GM13976 (cell line): ENCODE measurements at regions not wholly inside any gene's neighbourhood (a gene's known extent, or its start where the extent isn't known, plus 50 kb on each side); places are given as distances from the start of the nearest gene placed in this dataset.
"Not testable (repeated sequence)": the region's sequence is repeated elsewhere in the genome, so short reads cannot be mapped to it uniquely, and the experiment has no call there.

ENCODE experiments used
- DNase-seq: peaks from one replicate; pipeline ENCODE4 v3.0.0; 2012; ENCODE audit warnings: low spot score
- CTCF ChIP-seq: IDR thresholded peaks from 2 replicates; pipeline ENCODE4 v1.5.1; 2012; ENCODE audit warnings: borderline replicate concordance, mild to moderate bottlenecking; ENCODE audit not compliant: insufficient read depth; ENCODE audit errors: extremely low read depth, missing control alignments, control extremely low read depth
- in situ Hi-C: fragments of 300-500 bp; cut with MboI; formaldehyde crosslinking; loops from one replicate; pipeline ENCODE4 v1.12.0; 2022; ENCODE audit warnings: low sequenced_read_pairs, mixed read lengths, inconsistent platforms; ENCODE audit not compliant: unreplicated experiment

DNA sequence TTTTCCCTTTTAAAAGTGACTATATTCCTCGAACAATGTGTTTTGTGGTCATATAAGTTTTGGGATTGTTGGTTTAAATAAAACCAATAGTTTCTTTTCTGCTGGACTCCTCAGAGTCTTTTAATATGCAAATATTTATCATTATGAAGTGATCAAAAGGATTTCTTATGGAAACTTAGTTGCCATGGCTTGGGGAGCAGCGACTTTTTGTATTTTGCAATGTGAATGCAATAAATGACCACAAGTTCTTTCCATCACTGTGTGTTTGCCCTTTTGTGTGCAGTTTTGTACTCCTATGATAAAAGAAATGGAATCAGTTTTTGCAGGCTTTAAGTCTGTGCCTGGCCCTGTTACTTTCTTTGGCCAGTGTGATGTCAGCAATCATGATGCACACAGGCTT is 68.5 kb upstream of the NUDT6 start:
- in situ Hi-C loops: no loop called here
- no peak for DNase-seq
- TF ChIP-seq CTCF: no peak

DNA sequence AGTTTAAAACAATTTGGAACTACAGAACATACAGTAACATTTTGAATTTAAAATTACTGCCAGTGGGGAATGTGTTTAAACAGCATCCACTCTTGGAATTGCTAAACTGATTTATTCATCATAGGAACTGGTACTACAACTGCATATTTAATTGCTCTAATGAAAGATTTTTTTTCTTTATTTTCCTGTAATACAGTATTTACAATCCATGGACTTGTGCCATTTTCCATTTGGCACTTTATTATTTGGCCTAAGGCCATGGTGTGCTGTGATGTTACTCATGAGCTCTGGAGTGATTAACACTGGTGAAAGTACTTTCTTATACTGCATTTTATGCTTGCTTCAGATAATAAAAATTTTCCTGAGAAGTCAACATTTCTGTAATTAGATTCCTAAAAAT is 69.7 kb upstream of the NUDT6 start:
- in situ Hi-C loops: no loop called here
- no peak for DNase-seq
- TF ChIP-seq CTCF: no peak

- in situ Hi-C loops: no loop called here
- TF ChIP-seq CTCF: no peak
- DNase-seq: no peak
These were observed 70.2 kb upstream of the NUDT6 start for GRCh38 chr4:122992641-122993040.

GRCh38 chr4:122996350-122996749 is 74.0 kb upstream of the NUDT6 start:
- in situ Hi-C loops: no loop called here
- DNase-seq: no peak
- TF ChIP-seq CTCF: no peak

DNA sequence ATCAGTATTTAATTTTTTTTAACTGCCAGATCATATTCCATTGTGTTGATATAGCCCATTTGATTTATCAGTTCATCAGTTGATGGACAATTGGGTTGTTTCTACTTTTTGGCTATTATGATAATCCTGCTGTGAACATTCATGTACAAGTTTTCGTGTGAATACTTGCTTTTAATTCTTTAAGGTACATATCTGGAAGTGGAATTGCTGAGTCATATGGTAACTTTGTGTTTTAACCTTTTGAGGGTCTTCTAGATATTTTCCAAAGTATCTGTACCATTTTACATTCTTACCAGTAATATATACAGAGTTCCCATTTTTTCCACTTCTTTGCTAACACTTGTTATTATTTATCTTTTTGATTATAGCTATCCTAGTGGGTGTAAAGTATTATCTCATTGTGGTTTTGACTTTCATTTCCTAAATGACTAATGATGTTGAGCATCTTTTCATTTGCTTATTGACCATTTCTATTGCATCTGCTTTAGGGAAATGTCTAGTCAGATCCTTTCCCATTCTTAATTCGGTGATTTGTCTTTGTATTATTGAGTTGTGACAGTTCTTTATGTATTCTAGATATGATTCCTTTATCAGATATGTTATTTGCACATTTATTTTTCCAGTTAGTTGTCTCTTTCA is 75.2 kb upstream of the NUDT6 start:
- no peak for DNase-seq
- in situ Hi-C loops: no loop called here
- TF ChIP-seq CTCF: no peak

GRCh38 chr4:123004079-123004478 is 81.7 kb upstream of the NUDT6 start:
- DNase-seq, in situ Hi-C loops: not testable (repeated sequence)

DNA sequence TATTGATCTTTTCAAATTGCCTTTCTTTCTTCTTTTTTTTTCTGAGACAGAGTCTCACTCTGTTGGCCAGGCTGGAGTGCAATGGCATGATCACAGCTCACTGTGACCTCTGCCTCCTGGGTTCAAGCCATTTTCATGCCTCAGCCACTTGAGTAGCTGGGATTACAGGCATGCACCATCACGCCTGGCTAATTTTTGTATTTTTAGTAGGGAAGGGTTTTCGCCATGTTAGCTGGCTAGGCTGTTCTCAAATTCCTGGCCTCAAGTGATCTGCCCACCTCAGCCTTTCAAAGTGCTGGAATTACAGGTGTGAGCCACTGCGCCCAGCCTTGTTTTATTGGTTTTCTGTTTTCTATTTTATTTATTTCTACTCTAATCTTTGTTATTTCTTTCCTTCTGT is 82.7 kb upstream of the NUDT6 start:
- not testable (repeated sequence) for DNase-seq

DNA sequence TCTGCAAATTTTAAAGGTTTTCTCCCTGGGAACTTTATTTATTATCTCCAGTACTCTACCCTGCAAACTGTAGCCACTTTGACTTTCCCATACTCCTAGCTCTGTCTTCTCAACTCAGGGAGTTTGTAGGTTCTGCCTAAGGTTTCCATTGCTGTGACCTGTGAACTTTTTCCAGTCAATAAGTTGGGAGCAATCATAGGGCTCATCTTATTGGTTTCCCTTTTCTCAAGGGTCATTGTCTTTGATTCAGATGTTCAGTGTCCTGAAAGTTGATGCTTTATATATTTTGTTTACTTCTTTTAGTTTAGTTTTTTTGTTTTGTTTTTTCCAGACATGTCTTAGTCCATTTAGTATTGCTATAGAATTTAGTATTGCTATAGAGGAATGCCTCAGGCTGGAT is 85.3 kb upstream of the NUDT6 start:
- no peak for TF ChIP-seq CTCF
- no peak for DNase-seq
- in situ Hi-C loops: no loop called here

More for the DNA sequence above, 82.7 kb upstream of the NUDT6 start:
- in situ Hi-C loops: not testable (repeated sequence)

DNA sequence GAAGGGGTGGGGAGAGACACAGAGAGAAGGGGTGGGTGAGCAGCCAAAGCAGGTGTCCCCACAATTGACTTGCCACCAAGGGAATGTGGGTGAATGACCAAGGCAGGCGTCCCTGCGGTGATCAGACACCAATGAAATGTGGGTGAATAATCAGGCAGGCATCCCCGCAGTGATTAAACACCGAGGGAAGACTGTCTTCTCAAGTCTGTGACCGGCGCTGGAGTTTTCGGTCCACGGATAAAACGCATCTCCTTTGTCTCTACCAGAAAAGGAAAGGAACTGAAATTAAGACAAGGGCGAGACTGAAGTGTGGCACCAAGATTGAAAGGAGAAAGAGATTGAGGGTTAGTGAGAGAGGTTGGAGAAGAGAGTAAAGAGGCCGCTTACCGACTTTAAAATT is 90.0 kb upstream of the NUDT6 start:
- in situ Hi-C loops, DNase-seq: not testable (repeated sequence)
